CD14-positive monocyte (primary cell): ENCODE measurements at regions not wholly inside any gene's neighbourhood (a gene's known extent, or its start where the extent isn't known, plus 50 kb on each side); places are given as distances from the start of the nearest gene placed in this dataset.

ENCODE experiments used
- DNase-seq, 3 donors: peaks; one replicate each; pipeline ENCODE4 v3.0.0-alpha.2; 2011 to 2022
- H2AFZ ChIP-seq: 2 replicates; pipeline ENCODE4 v1.6.0; 2012; ENCODE audit warnings: mild to moderate bottlenecking, low read depth, low read length, inconsistent platforms; ENCODE audit not compliant: insufficient read depth, poor library complexity, severe bottlenecking
- H3K27ac ChIP-seq, 2 donors: 1 replicate in 1 of 2; 2 replicates in 1 of 2; pipeline ENCODE4 v1.5.1; 2012 to 2013; ENCODE audit warnings: low read length in 2 of 2, control low read depth in 1 of 2, inconsistent platforms in 1 of 2, low read depth in 1 of 2, mild to moderate bottlenecking in 1 of 2
- H3K27me3 ChIP-seq, 2 donors: one replicate each; pipeline versions ENCODE4 v1.6.0 to v1.6.1; 2011 to 2013; ENCODE audit warnings: low read length in 2 of 2; ENCODE audit not compliant: control insufficient read depth in 2 of 2, insufficient read depth in 2 of 2
- H3K36me3 ChIP-seq, 2 donors: replicated peaks in 1 of 2; 1 replicate in 1 of 2; 2 replicates in 1 of 2; pipeline versions ENCODE4 v1.5.1 to v1.6.1; 2012 to 2013; ENCODE audit warnings: low read length in 2 of 2, control low read depth in 1 of 2, inconsistent platforms in 1 of 2, mild to moderate bottlenecking in 1 of 2; ENCODE audit not compliant: insufficient read depth in 2 of 2, control insufficient read depth in 1 of 2
- H3K4me1 ChIP-seq, 2 donors: 1 replicate in 1 of 2; 2 replicates in 1 of 2; pipeline versions ENCODE4 v1.5.1 to v1.6.1; 2012 to 2013; ENCODE audit warnings: low read length in 2 of 2, control low read depth in 1 of 2, inconsistent platforms in 1 of 2, mild to moderate bottlenecking in 1 of 2, moderate library complexity in 1 of 2; ENCODE audit not compliant: insufficient read depth in 2 of 2, control insufficient read depth in 1 of 2
- H3K4me2 ChIP-seq: replicated peaks from 2 replicates; pipeline ENCODE3; 2012; ENCODE audit warnings: low read length, moderate library complexity, mild to moderate bottlenecking; ENCODE audit not compliant: poor library complexity, severe bottlenecking; ENCODE audit errors: extremely low read depth
- H3K4me3 ChIP-seq, 3 experiments: fragments of 200-600 bp in 1 of 3; sonication (generic) in 1 of 3; replicated peaks in 1 of 3; 1 replicate in 2 of 3; 2 replicates in 1 of 3; pipeline ENCODE4 v1.5.1; 2011 to 2013; ENCODE audit warnings: low read length in 3 of 3, mild to moderate bottlenecking in 3 of 3, control low read depth in 2 of 3, low read depth in 2 of 3, inconsistent platforms in 1 of 3, moderate library complexity in 1 of 3
- H3K79me2 ChIP-seq: 2 replicates; pipeline ENCODE4 v1.6.0; 2012; ENCODE audit warnings: mild to moderate bottlenecking, control low read depth, inconsistent platforms, low read length, moderate library complexity; ENCODE audit not compliant: insufficient read depth
- H3K9ac ChIP-seq: 2 replicates; pipeline ENCODE4 v1.6.0; 2017; ENCODE audit warnings: low read length, mild to moderate bottlenecking; ENCODE audit not compliant: insufficient read depth, poor library complexity, severe bottlenecking
- H3K9me3 ChIP-seq, 2 donors: replicated peaks in 1 of 2; 1 replicate in 1 of 2; 2 replicates in 1 of 2; pipeline versions ENCODE4 v1.5.1 to v1.6.1; 2012 to 2013; ENCODE audit warnings: low read length in 2 of 2, control low read depth in 1 of 2; ENCODE audit not compliant: control insufficient read depth in 1 of 2, insufficient read depth in 1 of 2
- H4K20me1 ChIP-seq: 2 replicates; pipeline ENCODE4 v1.6.0; 2012; ENCODE audit warnings: mild to moderate bottlenecking, low read length, control low read depth, moderate library complexity; ENCODE audit not compliant: insufficient read depth
- H3K27ac Mint-ChIP-seq, 7 donors: one replicate each; pipeline ENCODE4 v1.8.0; 2020; ENCODE audit warnings: mild to moderate bottlenecking in 7 of 7, mixed read lengths in 7 of 7, moderate library complexity in 6 of 7, inconsistent platforms in 2 of 7
- H3K27me3 Mint-ChIP-seq, 3 donors: one replicate each; pipeline ENCODE4 v1.8.0; 2021 to 2022; ENCODE audit warnings: low read depth in 3 of 3, mild to moderate bottlenecking in 3 of 3, mixed read lengths in 3 of 3, moderate library complexity in 3 of 3, inconsistent platforms in 1 of 3
- H3K36me3 Mint-ChIP-seq, 2 donors: one replicate each; pipeline ENCODE4 v1.8.0; 2020; ENCODE audit warnings: mixed read lengths in 2 of 2, inconsistent platforms in 1 of 2, mild to moderate bottlenecking in 1 of 2
- H3K4me1 Mint-ChIP-seq: one replicate; pipeline ENCODE4 v1.8.0; 2020; ENCODE audit warnings: mild to moderate bottlenecking, mixed read lengths
- H3K4me3 Mint-ChIP-seq, 2 donors: one replicate each; pipeline ENCODE4 v1.8.0; 2020; ENCODE audit warnings: mild to moderate bottlenecking in 2 of 2, mixed read lengths in 2 of 2, moderate library complexity in 1 of 2
- H3K9me3 Mint-ChIP-seq, 7 donors: one replicate each; pipeline ENCODE4 v1.8.0; 2020 to 2022; ENCODE audit warnings: mixed read lengths in 7 of 7, mild to moderate bottlenecking in 6 of 7, moderate library complexity in 6 of 7, inconsistent platforms in 2 of 7
- WGBS: methylation state at CpG from one replicate; pipeline ENCODE4 v1.1.5; 2013; ENCODE audit warnings: missing lambda C conversion rate; ENCODE audit not compliant: insufficient coverage; 5-methylcytosine and 5-hydroxymethylcytosine counted together
- intact Hi-C, 2 donors: fragments of 100-400 bp; cut with micrococcal nuclease; formaldehyde crosslinking; loops; one replicate each; pipeline versions ENCODE4 v1.15.0 to v1.15.1; 2023
- TF ChIP-seq, protein P1 (sequence below): fragments of 200-600 bp; IDR thresholded peaks from one replicate; pipeline ENCODE4 v1.8.0; 2022; ENCODE audit warnings: antibody characterized with exemption, mild to moderate bottlenecking

DNA sequence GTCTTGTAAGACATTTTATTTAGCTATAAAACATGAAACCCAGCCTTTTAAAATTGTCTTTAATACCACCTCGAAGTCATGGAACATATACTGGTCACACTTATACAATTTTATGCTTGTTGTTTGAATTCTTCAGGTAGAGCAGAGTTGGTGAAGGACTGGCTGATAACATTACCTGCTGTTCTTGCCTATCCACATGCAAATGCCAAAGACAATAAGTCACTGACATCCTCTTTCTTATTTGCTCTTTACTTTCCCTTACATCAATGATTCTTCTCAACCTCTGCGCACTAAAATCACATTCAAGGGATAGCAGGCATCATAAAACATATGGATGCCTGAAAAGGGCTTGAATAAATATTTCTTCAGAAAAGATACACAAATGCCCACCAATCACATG lies 392.5 kb upstream of the ATP11B start:
- no peaks in the 10 kb centered on the region for H3K27me3 Mint-ChIP-seq
- H3K9me3 Mint-ChIP-seq: peaks cover 0 to 5% (median 2%) of the 10 kb centered on the region in 7 donors
- Histone ChIP-seq H3K4me2 (no peak overlapping the region), H3K4me1 (no peaks in the 10 kb centered on the region), H3K27ac (no peak overlapping the region), H3K9me3 (peaks cover 0 to 3% of the 10 kb centered on the region in 2 donors), H3K4me3 (no peak overlapping the region), H3K79me2 (no peaks in the 10 kb centered on the region), H3K9ac (no peak overlapping the region), H3K27me3 (no peaks in the 10 kb centered on the region), H2AFZ (no peak overlapping the region), H4K20me1 (no peaks in the 10 kb centered on the region), H3K36me3 (no peaks in the 10 kb centered on the region)
- WGBS: no CpG with 5 or more reads among the region's 2 CpGs
- no peaks in the 10 kb centered on the region for H3K36me3 Mint-ChIP-seq
- TF ChIP-seq, protein P1, sequence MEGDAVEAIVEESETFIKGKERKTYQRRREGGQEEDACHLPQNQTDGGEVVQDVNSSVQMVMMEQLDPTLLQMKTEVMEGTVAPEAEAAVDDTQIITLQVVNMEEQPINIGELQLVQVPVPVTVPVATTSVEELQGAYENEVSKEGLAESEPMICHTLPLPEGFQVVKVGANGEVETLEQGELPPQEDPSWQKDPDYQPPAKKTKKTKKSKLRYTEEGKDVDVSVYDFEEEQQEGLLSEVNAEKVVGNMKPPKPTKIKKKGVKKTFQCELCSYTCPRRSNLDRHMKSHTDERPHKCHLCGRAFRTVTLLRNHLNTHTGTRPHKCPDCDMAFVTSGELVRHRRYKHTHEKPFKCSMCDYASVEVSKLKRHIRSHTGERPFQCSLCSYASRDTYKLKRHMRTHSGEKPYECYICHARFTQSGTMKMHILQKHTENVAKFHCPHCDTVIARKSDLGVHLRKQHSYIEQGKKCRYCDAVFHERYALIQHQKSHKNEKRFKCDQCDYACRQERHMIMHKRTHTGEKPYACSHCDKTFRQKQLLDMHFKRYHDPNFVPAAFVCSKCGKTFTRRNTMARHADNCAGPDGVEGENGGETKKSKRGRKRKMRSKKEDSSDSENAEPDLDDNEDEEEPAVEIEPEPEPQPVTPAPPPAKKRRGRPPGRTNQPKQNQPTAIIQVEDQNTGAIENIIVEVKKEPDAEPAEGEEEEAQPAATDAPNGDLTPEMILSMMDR: no peak
- no peak overlapping the region for H3K27ac Mint-ChIP-seq
- no peak overlapping the region for H3K4me3 Mint-ChIP-seq
- no peaks in the 10 kb centered on the region for H3K4me1 Mint-ChIP-seq
- intact Hi-C loops: no loop called here
- no peak for DNase-seq

DNA sequence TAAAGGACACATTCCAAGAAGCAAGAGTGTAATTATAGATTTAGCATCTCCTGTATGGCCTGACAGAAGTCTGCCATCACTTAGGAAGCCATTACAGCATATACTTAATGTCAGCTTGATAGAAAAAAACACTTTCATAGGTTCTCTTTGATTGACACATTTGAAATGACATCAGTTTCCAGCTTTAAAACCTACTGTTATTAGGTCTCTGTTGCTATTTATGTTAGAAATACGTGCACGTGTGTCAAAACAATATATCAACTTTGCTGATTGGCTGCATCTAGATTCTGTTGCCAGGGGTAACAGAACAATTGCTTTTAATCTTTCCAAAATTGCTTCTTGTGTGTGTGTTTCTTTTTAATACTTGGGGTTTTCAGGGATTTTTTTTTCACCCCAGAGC lies 389.3 kb upstream of the ATP11B start:
- no CpG with 5 or more reads among the region's 2 CpGs for WGBS
- H3K9me3 ChIP-seq: peaks cover 0 to 3% of the 10 kb centered on the region in 2 donors
- H3K36me3 Mint-ChIP-seq: no peaks in the 10 kb centered on the region
- H3K27me3 ChIP-seq: no peaks in the 10 kb centered on the region
- no peak for DNase-seq
- no peak overlapping the region for H3K4me2 ChIP-seq
- TF ChIP-seq, protein P1: no peak
- H3K4me3 ChIP-seq: no peak overlapping the region
- no peaks in the 10 kb centered on the region for H3K27me3 Mint-ChIP-seq
- no peak overlapping the region for H3K9ac ChIP-seq
- no peak overlapping the region for H3K4me3 Mint-ChIP-seq
- no peaks in the 10 kb centered on the region for H3K4me1 Mint-ChIP-seq
- H3K27ac ChIP-seq: no peak overlapping the region
- no peaks in the 10 kb centered on the region for H3K36me3 ChIP-seq
- H3K9me3 Mint-ChIP-seq: peaks cover 0 to 5% (median 0%) of the 10 kb centered on the region in 7 donors
- no peak overlapping the region for H2AFZ ChIP-seq
- no peaks in the 10 kb centered on the region for H3K4me1 ChIP-seq
- H3K27ac Mint-ChIP-seq: no peak overlapping the region
- H3K79me2 ChIP-seq: no peaks in the 10 kb centered on the region
- intact Hi-C loops: no loop called here
- H4K20me1 ChIP-seq: no peaks in the 10 kb centered on the region
